Ishikawa (cell line): ENCODE measurements at regions not wholly inside any gene's neighbourhood (a gene's known extent, or its start where the extent isn't known, plus 50 kb on each side); places are given as distances from the start of the nearest gene placed in this dataset.

Experiments used
- EP300 ChIP-seq: IDR thresholded peaks from 2 replicates; pipeline ENCODE4 v1.6.1; 2012; ENCODE audit warnings: borderline replicate concordance
- NFIC ChIP-seq: IDR thresholded peaks from 2 replicates; pipeline ENCODE4 v1.6.1; 2012
- TAF1 ChIP-seq: IDR thresholded peaks from 2 replicates; pipeline ENCODE4 v1.6.1; 2012; ENCODE audit warnings: low read depth, mild to moderate bottlenecking
- TEAD4 ChIP-seq: IDR thresholded peaks from 2 replicates; pipeline ENCODE4 v1.6.1; 2012
- ZBTB7A ChIP-seq: IDR thresholded peaks from 2 replicates; pipeline ENCODE4 v1.6.1; 2012; ENCODE audit warnings: low read depth
- TF ChIP-seq, protein P1 (sequence below): IDR thresholded peaks from 2 replicates; pipeline ENCODE4 v1.6.1; 2012
- TF ChIP-seq, protein P2 (sequence below): IDR thresholded peaks from 2 replicates; pipeline ENCODE4 v1.6.1; 2012; ENCODE audit warnings: low read depth, mild to moderate bottlenecking
- TF ChIP-seq, protein P3 (sequence below): IDR thresholded peaks from 2 replicates; pipeline ENCODE4 v1.6.1; 2012

DNA sequence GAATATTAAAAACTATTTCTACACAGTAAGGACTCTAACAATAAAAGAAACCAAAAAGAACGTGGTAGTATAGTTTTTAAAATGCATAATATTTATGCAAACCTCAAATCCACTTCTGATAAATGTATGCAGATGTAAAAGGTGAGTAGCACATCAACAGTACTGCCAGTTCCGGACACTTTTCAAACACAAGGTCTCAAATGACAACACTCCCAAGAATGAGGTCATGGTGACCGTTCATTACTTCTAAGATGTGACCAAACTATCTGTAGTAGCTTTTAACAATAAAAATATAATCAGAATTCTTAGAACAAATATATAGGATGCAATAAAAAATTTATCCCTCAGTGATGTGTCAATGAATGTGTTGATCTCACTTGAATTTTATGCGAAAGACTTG is 238.7 kb upstream of the NREP start:
- TF ChIP-seq, protein P1, sequence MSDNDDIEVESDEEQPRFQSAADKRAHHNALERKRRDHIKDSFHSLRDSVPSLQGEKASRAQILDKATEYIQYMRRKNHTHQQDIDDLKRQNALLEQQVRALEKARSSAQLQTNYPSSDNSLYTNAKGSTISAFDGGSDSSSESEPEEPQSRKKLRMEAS = no peak
- TF ChIP-seq, protein P2, sequence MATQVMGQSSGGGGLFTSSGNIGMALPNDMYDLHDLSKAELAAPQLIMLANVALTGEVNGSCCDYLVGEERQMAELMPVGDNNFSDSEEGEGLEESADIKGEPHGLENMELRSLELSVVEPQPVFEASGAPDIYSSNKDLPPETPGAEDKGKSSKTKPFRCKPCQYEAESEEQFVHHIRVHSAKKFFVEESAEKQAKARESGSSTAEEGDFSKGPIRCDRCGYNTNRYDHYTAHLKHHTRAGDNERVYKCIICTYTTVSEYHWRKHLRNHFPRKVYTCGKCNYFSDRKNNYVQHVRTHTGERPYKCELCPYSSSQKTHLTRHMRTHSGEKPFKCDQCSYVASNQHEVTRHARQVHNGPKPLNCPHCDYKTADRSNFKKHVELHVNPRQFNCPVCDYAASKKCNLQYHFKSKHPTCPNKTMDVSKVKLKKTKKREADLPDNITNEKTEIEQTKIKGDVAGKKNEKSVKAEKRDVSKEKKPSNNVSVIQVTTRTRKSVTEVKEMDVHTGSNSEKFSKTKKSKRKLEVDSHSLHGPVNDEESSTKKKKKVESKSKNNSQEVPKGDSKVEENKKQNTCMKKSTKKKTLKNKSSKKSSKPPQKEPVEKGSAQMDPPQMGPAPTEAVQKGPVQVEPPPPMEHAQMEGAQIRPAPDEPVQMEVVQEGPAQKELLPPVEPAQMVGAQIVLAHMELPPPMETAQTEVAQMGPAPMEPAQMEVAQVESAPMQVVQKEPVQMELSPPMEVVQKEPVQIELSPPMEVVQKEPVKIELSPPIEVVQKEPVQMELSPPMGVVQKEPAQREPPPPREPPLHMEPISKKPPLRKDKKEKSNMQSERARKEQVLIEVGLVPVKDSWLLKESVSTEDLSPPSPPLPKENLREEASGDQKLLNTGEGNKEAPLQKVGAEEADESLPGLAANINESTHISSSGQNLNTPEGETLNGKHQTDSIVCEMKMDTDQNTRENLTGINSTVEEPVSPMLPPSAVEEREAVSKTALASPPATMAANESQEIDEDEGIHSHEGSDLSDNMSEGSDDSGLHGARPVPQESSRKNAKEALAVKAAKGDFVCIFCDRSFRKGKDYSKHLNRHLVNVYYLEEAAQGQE = no peak
- TF ChIP-seq EP300 (no peak), NFIC (no peak), ZBTB7A (no peak), TAF1 (no peak), TEAD4 (no peak)
- TF ChIP-seq, protein P3, sequence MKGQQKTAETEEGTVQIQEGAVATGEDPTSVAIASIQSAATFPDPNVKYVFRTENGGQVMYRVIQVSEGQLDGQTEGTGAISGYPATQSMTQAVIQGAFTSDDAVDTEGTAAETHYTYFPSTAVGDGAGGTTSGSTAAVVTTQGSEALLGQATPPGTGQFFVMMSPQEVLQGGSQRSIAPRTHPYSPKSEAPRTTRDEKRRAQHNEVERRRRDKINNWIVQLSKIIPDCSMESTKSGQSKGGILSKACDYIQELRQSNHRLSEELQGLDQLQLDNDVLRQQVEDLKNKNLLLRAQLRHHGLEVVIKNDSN = no peak
